ENCODE measurements at regions not wholly inside any gene's neighbourhood (a gene's known extent, or its start where the extent isn't known, plus 50 kb on each side); places are given as distances from the start of the nearest gene placed in this dataset.

DNA sequence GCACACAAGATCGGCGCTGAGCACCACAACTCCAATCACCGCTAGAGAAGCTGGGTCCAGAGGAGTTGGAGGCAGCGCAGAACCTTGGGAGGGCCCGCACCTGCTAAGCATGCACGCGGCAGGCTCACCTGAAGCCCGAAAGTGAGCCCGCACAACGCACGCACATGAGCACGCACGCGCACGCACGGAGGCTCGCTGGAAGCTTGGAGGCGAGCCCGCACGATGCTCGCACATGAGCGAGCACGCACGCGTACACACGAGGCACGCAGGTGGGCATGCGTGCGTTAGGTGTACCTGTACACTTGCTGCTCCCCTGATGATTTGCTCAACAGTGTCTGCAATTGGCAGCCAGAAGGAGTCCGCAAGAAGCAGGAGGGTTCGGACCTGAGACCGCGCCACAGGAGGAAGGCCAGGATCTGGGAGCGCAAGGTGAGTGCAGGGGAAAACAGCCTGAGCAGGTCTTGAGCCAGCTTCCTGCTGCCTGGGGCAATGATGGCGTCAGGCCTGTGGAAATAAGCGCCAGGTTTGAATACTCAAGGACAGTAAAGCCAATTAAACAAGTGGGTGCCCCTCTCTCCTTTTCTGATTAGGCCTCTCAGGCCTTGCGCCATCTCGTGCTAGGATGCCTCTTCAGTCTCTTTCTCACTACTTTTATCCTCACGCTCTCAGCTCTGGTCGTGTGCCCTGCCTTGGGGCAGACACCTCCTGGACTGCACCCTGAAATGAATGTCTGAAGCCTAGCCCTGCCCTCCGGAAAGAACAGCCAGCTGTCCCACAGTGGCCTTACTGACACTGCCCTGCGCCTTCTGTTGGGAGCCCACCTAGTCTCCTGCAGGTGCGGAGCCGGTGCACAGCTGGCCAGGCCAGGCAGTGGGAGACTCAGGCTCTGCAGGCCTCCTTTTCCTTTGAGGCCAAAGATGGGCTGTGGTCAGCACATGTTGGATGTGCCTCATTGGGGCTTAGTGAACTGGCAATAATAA lies 340.4 kb downstream of the CDC5L start:
- no peak overlapping the region for H3K27ac ChIP-seq (ENCODE audit: extremely low read depth, low read depth, low read length)
- no peak overlapping the region for H3K4me3 ChIP-seq (ENCODE audit: low read depth, low read length)
- no peak for TF ChIP-seq ZNF768 (tag by site-specific recombination; IDR thresholded peaks at IDR 0.05)
- TF ChIP-seq ZNF629 (tag by site-specific recombination; IDR thresholded peaks at IDR 0.05), result no peak
- no peak for TF ChIP-seq WT1 (tag by site-specific recombination; IDR thresholded peaks at IDR 0.05)
- TF ChIP-seq ZNF549 (tag by site-specific recombination; IDR thresholded peaks at IDR 0.05), result no peak
- TF ChIP-seq ZNF138 (tag by site-specific recombination; IDR thresholded peaks at IDR 0.05; ENCODE audit: borderline replicate concordance), result no peak
- TF ChIP-seq ZNF324 (tag by site-specific recombination; IDR thresholded peaks at IDR 0.05), result no peak
- no peak for TF ChIP-seq OSR2 (tag by site-specific recombination; IDR thresholded peaks at IDR 0.05)
- TF ChIP-seq, protein P1, sequence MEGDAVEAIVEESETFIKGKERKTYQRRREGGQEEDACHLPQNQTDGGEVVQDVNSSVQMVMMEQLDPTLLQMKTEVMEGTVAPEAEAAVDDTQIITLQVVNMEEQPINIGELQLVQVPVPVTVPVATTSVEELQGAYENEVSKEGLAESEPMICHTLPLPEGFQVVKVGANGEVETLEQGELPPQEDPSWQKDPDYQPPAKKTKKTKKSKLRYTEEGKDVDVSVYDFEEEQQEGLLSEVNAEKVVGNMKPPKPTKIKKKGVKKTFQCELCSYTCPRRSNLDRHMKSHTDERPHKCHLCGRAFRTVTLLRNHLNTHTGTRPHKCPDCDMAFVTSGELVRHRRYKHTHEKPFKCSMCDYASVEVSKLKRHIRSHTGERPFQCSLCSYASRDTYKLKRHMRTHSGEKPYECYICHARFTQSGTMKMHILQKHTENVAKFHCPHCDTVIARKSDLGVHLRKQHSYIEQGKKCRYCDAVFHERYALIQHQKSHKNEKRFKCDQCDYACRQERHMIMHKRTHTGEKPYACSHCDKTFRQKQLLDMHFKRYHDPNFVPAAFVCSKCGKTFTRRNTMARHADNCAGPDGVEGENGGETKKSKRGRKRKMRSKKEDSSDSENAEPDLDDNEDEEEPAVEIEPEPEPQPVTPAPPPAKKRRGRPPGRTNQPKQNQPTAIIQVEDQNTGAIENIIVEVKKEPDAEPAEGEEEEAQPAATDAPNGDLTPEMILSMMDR (tag by site-specific recombination; IDR thresholded peaks at IDR 0.05), result no peak
- no peaks in the 10 kb centered on the region for H3K36me3 ChIP-seq (ENCODE audit: control insufficient read depth in 2 of 2, insufficient read depth in 1 of 2, low read length in 2 of 2)
- ChIA-PET POLR2A (no interaction called here), CTCF (interaction anchor here (0.5 to 1.2 kb wide), 3 partner anchors 55 to 850 kb away, joined by 3 to 6 read pairs (median 3); no protein-coding TSS in a partner anchor)
- H3K4me1 ChIP-seq (ENCODE audit: control insufficient read depth, insufficient read depth, low read length), result peaks cover 17% of the 10 kb centered on the region
- H3K9me3 ChIP-seq (ENCODE audit: control insufficient read depth, insufficient read depth, low read depth, low read length), result no peaks in the 10 kb centered on the region

DNA sequence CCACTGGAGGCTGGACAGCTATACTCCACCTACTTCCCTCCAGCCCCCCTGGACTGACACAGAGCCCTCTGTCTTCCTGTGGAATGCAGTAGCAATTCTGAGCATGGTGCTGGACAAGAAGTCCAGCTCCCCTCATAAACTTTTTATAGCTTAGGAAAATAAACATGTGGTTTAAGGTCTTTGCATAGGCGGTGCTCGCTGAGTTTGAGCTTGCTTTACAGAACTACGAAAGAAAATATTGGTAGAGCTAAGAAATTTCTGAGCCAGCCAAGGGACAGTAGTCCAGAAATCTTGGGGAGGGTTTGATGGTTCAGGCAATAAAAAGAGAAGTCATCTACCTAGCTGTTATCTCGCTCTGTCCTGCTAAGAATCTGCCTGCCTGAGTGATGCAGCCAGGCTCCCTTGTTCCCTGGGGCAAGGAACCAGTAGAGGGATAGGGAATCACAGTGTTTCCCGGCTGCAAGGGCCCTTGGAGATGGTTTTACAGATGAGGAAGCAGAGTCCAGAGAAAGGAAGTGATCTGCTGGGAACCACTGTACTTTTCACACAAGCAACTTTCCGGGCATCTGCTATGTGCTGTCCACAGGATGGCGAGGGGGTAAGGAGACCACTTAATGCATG lies 343.4 kb downstream of the CDC5L start:
- Histone ChIP-seq H3K9me3 (ENCODE audit: control insufficient read depth, insufficient read depth, low read depth, low read length) (no peaks in the 10 kb centered on the region), H3K4me1 (ENCODE audit: control insufficient read depth, insufficient read depth, low read length) (peaks cover 17% of the 10 kb centered on the region), H3K4me3 (ENCODE audit: low read depth, low read length) (no peak overlapping the region), H3K36me3 (ENCODE audit: control insufficient read depth in 2 of 2, insufficient read depth in 1 of 2, low read length in 2 of 2) (no peaks in the 10 kb centered on the region), H3K27ac (ENCODE audit: extremely low read depth, low read depth, low read length) (peak overlapping the region; percentile 69)
- CTCF ChIA-PET, result interaction anchor here (0.5 to 1.5 kb wide), 6 partner anchors 9 to 323 kb away, joined by 3 to 5 read pairs (median 3); no protein-coding TSS in a partner anchor
- POLR2A ChIA-PET, result interaction anchor here (1.0 kb wide), 1 partner anchor 69 kb away, joined by 3 read pairs; no protein-coding TSS in a partner anchor
- TF ChIP-seq ZNF843 (tag by site-specific recombination; IDR thresholded peaks at IDR 0.05), result peak; percentile 63
- TF ChIP-seq GLIS1 (tag by site-specific recombination; IDR thresholded peaks at IDR 0.05), result peak; percentile 75
- TF ChIP-seq ZBTB17 (tag by site-specific recombination; IDR thresholded peaks at IDR 0.05), result peak; percentile 66
- 0 out of 2 replicates have a peak, but pooled peaks have one; percentile 40 for TF ChIP-seq ZNF423 (tag by site-specific recombination; IDR thresholded peaks at IDR 0.05)
- peak; percentile 74 for TF ChIP-seq TRIM28 (IDR thresholded peaks at IDR 0.05; ENCODE audit: borderline replicate concordance, low read length)
- no peak for TF ChIP-seq ZNF10 (tag by site-specific recombination; IDR thresholded peaks at IDR 0.05)
- TF ChIP-seq, protein P2, sequence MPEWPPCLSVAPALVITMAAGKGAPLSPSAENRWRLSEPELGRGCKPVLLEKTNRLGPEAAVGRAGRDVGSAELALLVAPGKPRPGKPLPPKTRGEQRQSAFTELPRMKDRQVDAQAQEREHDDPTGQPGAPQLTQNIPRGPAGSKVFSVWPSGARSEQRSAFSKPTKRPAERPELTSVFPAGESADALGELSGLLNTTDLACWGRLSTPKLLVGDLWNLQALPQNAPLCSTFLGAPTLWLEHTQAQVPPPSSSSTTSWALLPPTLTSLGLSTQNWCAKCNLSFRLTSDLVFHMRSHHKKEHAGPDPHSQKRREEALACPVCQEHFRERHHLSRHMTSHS (tag by site-specific recombination; IDR thresholded peaks at IDR 0.05), result no peak
- TF ChIP-seq ZNF223 (tag by site-specific recombination; IDR thresholded peaks at IDR 0.05), result no peak
- no peak for TF ChIP-seq MYNN (tag by site-specific recombination; IDR thresholded peaks at IDR 0.05; ENCODE audit: borderline replicate concordance)
- TF ChIP-seq BCL11B (tag by site-specific recombination; IDR thresholded peaks at IDR 0.05; ENCODE audit: low read depth), result no peak
- peak; percentile 76 for TF ChIP-seq ZBTB48 (tag by site-specific recombination; IDR thresholded peaks at IDR 0.05)
- TF ChIP-seq, protein P3, sequence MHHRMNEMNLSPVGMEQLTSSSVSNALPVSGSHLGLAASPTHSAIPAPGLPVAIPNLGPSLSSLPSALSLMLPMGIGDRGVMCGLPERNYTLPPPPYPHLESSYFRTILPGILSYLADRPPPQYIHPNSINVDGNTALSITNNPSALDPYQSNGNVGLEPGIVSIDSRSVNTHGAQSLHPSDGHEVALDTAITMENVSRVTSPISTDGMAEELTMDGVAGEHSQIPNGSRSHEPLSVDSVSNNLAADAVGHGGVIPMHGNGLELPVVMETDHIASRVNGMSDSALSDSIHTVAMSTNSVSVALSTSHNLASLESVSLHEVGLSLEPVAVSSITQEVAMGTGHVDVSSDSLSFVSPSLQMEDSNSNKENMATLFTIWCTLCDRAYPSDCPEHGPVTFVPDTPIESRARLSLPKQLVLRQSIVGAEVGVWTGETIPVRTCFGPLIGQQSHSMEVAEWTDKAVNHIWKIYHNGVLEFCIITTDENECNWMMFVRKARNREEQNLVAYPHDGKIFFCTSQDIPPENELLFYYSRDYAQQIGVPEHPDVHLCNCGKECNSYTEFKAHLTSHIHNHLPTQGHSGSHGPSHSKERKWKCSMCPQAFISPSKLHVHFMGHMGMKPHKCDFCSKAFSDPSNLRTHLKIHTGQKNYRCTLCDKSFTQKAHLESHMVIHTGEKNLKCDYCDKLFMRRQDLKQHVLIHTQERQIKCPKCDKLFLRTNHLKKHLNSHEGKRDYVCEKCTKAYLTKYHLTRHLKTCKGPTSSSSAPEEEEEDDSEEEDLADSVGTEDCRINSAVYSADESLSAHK (tag by site-specific recombination; IDR thresholded peaks at IDR 0.05), result 0 out of 2 replicates have a peak, but pooled peaks have one; percentile 10
- TF ChIP-seq OSR2 (tag by site-specific recombination; IDR thresholded peaks at IDR 0.05), result peak; percentile 92
- no peak for TF ChIP-seq ZFP41 (tag by site-specific recombination; IDR thresholded peaks at IDR 0.05; ENCODE audit: borderline replicate concordance)
- no peak for TF ChIP-seq ZNF768 (tag by site-specific recombination; IDR thresholded peaks at IDR 0.05)
- no peak for TF ChIP-seq ZNF610 (tag by site-specific recombination; IDR thresholded peaks at IDR 0.05; ENCODE audit: borderline replicate concordance)
- TF ChIP-seq ZIC2 (tag by site-specific recombination; IDR thresholded peaks at IDR 0.05), result peak; percentile 47
